ENCODE measurements at regions not wholly inside any gene's neighbourhood (a gene's known extent, or its start where the extent isn't known, plus 50 kb on each side); places are given as distances from the start of the nearest gene placed in this dataset.
A peak's percentile ranks its signal among the peaks of the same experiment; 100 is the strongest.

DNA sequence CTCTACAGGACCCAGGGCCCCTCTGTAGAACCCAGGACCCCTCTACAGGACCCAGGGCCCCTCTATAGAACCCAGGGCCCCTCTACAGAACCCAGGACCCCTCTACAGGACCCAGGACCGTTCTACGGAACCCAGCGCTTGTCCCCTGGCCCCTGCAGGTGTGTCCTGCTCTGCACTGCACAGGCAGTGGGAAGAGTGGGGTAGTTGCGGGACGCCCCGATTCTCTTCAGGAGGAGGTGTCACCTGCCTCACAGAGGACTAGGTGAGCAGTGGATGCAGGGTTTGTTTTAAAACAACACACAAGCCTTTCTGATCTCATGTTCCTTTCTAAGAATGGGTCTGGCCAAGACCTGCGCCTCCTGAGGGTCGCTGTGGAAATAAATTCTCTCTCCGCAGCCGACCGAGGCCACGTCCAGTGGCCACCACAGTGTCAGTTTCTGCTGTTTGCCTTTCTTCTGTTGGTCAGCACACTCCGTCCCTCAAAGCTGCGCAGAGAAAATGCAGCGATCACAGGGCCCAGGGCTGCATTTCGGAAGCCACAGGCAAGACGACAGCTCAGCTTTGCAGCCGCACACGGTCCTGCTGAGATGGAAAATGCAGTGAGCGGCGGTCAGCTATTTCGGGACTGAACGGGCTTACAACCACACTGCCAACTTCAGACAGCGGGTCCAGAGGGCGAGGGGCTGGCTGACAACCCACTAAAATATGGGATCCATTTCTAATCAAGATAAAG is 135.2 kb downstream of the DLL1 start:
- peaks cover 6% of the 10 kb centered on the region; the same call in 1 of the 2 replicates for H3K27me3 ChIP-seq (ENCODE audit: insufficient read depth, low read length)
- H3K36me3 ChIP-seq (ENCODE audit: insufficient read depth, low read length), result no peaks in the 10 kb centered on the region
- H3K4me3 ChIP-seq (ENCODE audit: low read length), result no peak overlapping the region
- H3K27ac ChIP-seq (ENCODE audit: low read depth, low read length), result no peak overlapping the region
- no peak overlapping the region for H3K9ac ChIP-seq (ENCODE audit: low read depth, low read length)
- WGBS, result 97% methylated on average over 25 of the region's 25 CpGs
- no peaks in the 10 kb centered on the region for H3K9me3 ChIP-seq (ENCODE audit: insufficient read depth, low read depth, low read length)
- peaks cover 28% of the 10 kb centered on the region for H3K4me1 ChIP-seq (ENCODE audit: insufficient read depth, low read length)

DNA sequence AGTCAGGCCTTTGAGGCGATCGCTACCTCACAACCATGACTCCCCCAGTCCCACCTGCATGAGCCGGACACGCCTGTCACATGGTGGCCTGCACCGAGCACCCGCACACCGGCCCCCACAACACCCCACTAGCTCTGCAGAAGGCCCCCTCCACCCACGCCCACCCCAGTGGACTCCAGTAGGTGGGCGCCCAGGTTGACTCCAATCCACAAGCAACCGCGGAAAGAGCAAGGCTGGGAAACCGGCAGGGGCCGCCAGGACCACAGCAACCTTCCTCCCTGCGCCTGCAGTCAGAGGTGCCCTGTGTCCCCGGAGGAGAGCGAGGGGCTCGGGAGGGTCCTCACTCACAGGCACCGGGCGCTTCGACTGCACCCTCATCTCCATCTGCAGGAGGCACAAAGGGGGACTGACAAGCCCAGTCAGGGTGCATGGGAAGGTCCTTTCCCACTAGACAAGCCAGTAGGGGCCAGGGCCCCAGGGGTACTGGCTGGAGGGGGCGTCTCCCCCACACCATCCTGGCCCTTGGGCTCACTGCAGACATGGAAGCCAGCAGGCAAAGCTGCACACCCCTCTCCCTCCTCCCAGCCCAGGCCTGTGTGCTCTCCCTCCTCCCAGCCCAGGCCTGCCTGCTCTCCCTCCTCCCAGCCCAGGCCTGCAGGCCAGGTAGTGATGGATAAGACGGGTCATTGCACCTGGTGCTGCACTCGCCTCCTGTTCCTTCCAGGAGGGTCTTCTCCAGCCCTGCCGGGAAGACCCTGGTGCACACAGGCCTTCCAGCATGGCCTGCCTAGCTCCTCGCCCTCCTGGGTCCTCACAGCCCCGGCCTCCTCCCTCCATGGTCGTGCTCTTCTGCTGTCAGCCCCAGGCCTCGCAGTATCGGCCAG is 137.2 kb downstream of the DLL1 start:
- no peaks in the 10 kb centered on the region for H3K36me3 ChIP-seq (ENCODE audit: insufficient read depth, low read length)
- H3K4me1 ChIP-seq (ENCODE audit: insufficient read depth, low read length), result peaks cover 28% of the 10 kb centered on the region
- 77% methylated on average over 29 of the region's 29 CpGs for WGBS
- peak overlapping the region; percentile 52; the same call in 1 of the 2 replicates for H3K9ac ChIP-seq (ENCODE audit: low read depth, low read length)
- no peak overlapping the region for H3K4me3 ChIP-seq (ENCODE audit: low read length)
- H3K9me3 ChIP-seq (ENCODE audit: insufficient read depth, low read depth, low read length), result no peaks in the 10 kb centered on the region
- peaks cover 6% of the 10 kb centered on the region; the same call in 1 of the 2 replicates for H3K27me3 ChIP-seq (ENCODE audit: insufficient read depth, low read length)
- H3K27ac ChIP-seq (ENCODE audit: low read depth, low read length), result peak overlapping the region; percentile 84; the same call in 1 of the 2 replicates

DNA sequence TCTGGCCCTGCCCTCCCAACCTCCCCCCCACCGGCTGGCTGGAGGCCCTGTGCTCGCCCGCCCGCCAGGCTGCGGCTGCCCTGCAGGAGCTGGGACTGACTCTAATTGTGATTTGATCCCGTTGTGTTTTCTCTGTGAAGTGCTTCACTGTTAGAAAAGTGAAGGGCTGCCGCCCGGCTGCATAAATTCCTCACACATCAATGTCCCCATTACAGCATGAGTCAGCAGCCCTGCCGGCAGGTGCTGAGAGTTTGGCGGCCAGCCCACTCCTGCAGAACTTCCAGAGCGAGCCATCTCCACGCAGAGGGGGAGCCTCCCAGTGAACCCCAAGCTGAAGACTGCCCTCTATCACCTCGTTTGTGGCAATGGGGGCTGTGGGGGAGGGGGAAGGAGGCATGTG is 137.9 kb downstream of the DLL1 start:
- WGBS, result 19% methylated on average over 12 of the region's 13 CpGs
- no peaks in the 10 kb centered on the region for H3K36me3 ChIP-seq (ENCODE audit: insufficient read depth, low read length)
- peak overlapping the region; percentile 84 for H3K27ac ChIP-seq (ENCODE audit: low read depth, low read length)
- no peak overlapping the region for H3K4me3 ChIP-seq (ENCODE audit: low read length)
- H3K27me3 ChIP-seq (ENCODE audit: insufficient read depth, low read length), result peaks cover 6% of the 10 kb centered on the region; the same call in 1 of the 2 replicates
- peak overlapping the region; percentile 57; the same call in 1 of the 2 replicates for H3K9ac ChIP-seq (ENCODE audit: low read depth, low read length)
- peaks cover 28% of the 10 kb centered on the region for H3K4me1 ChIP-seq (ENCODE audit: insufficient read depth, low read length)
- no peaks in the 10 kb centered on the region for H3K9me3 ChIP-seq (ENCODE audit: insufficient read depth, low read depth, low read length)

DNA sequence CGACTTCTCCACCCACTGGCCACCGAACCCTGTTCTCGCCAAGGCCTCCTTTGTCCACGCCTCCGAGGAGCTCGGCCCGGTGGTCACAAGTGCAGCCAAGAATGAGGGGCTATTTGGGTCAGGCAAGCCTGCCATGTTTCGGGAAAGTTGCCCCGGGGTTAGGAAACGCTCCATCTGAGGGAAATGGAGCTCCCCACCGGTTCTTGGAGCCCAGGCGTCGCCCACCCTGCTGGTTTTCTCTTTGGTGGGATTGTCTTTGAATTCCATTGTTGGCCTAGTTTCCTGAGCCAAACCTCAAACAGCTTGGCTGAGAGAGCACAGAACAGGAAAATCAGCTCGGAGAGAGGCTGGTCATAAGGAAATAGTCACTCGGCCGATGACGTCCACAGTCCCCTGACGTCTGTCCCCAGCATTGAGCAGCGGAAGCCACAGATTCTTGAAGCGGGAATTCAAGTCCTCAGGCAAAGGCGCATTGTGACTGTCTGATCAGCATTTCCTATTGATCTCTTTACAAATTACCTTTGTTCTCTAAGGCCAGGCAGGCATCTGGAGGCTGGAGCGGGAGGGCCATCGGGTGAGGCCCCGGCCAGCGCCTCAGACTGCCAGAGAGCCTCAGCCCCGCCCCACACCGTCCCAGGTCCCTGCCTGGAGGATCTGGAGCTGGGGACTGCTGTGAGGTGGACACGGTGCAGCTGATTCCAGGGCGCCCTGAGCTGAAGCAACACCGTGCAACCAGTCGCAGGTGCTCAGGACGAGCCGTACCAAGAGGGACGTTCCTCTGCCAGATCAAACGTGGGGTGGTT is 138.6 kb downstream of the DLL1 start:
- WGBS, result 55% methylated on average over 35 of the region's 35 CpGs
- Histone ChIP-seq H3K36me3 (ENCODE audit: insufficient read depth, low read length) (no peaks in the 10 kb centered on the region), H3K27me3 (ENCODE audit: insufficient read depth, low read length) (peaks cover 6% of the 10 kb centered on the region; the same call in 1 of the 2 replicates), H3K9ac (ENCODE audit: low read depth, low read length) (peak overlapping the region; percentile 57; the same call in 1 of the 2 replicates), H3K27ac (ENCODE audit: low read depth, low read length) (peak overlapping the region; percentile 84), H3K4me1 (ENCODE audit: insufficient read depth, low read length) (peaks cover 28% of the 10 kb centered on the region), H3K4me3 (ENCODE audit: low read length) (no peak overlapping the region), H3K9me3 (ENCODE audit: insufficient read depth, low read depth, low read length) (no peaks in the 10 kb centered on the region)

DNA sequence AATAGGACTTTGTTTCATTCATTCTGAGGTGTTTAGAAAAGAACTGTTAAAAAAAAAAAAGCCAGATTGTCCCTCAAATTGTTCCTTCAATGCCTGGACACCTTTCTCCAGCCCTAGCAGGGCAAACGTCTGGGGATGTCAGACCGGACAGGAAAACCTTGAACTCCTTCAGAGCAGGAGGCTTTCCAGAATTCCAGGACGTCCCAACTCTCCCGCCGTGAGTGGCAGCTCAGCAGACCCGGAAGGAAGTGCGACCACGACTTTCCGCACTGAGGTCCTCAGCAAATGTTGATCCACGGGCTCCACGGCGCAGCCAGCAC is 139.1 kb downstream of the DLL1 start:
- Histone ChIP-seq H3K27ac (ENCODE audit: low read depth, low read length) (peak overlapping the region; percentile 84; the same call in 1 of the 2 replicates), H3K36me3 (ENCODE audit: insufficient read depth, low read length) (no peaks in the 10 kb centered on the region), H3K9ac (ENCODE audit: low read depth, low read length) (0 out of 2 replicates have a peak overlapping the region, but pooled peaks have one; percentile 57), H3K27me3 (ENCODE audit: insufficient read depth, low read length) (peaks cover 6% of the 10 kb centered on the region; the same call in 1 of the 2 replicates), H3K9me3 (ENCODE audit: insufficient read depth, low read depth, low read length) (no peaks in the 10 kb centered on the region), H3K4me3 (ENCODE audit: low read length) (no peak overlapping the region), H3K4me1 (ENCODE audit: insufficient read depth, low read length) (peaks cover 28% of the 10 kb centered on the region)
- 80% methylated on average over 12 of the region's 12 CpGs for WGBS

DNA sequence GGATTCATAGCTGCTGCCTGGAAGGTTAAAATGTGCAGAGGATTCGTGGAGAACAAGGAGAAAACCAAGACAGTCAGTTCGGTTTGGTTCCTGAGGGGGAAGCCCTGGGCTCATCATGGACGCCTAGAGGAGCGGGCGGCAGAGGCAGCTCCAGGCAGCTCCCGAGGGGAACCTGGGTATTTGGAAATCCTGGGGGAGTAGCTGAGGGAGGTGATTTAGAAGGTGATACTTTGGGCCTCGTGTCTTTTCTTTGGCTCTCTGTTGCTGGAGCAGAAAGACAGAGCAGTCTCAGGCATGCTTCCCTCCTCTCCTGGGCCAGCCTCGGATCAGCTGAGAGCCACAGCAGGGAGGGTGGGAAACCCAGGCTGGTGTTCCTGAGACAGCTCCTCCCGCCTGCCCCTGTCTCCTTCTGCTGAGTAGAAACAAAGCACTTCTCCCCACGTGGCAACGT is 139.5 kb downstream of the DLL1 start:
- H3K36me3 ChIP-seq (ENCODE audit: insufficient read depth, low read length), result no peaks in the 10 kb centered on the region
- no peaks in the 10 kb centered on the region for H3K9me3 ChIP-seq (ENCODE audit: insufficient read depth, low read depth, low read length)
- H3K27ac ChIP-seq (ENCODE audit: low read depth, low read length), result no peak overlapping the region
- H3K4me1 ChIP-seq (ENCODE audit: insufficient read depth, low read length), result peaks cover 28% of the 10 kb centered on the region
- WGBS, result 67% methylated on average over 9 of the region's 11 CpGs
- H3K4me3 ChIP-seq (ENCODE audit: low read length), result no peak overlapping the region
- H3K9ac ChIP-seq (ENCODE audit: low read depth, low read length), result no peak overlapping the region
- peaks cover 6% of the 10 kb centered on the region; the same call in 1 of the 2 replicates for H3K27me3 ChIP-seq (ENCODE audit: insufficient read depth, low read length)

DNA sequence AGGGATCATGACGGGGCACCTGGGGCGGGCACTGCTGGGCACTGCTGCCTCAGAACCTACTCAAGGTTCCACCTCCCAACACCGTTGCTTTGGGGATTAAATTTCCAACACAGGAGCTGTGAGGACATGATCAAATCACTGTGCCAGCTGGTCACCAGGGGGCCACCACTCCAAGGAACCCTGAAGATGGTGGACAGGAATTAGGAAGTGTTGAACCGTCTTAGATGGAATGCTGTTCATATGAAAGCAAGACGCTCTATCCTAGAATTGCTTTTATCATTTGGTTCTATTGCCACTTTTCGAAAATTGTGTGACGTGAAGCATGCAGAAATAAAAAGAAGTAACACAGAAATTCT is 140.3 kb downstream of the DLL1 start:
- WGBS, result 78% methylated on average over 7 of the region's 7 CpGs
- H3K27me3 ChIP-seq (ENCODE audit: insufficient read depth, low read length), result peaks cover 6% of the 10 kb centered on the region; the same call in 1 of the 2 replicates
- peaks cover 28% of the 10 kb centered on the region for H3K4me1 ChIP-seq (ENCODE audit: insufficient read depth, low read length)

DNA sequence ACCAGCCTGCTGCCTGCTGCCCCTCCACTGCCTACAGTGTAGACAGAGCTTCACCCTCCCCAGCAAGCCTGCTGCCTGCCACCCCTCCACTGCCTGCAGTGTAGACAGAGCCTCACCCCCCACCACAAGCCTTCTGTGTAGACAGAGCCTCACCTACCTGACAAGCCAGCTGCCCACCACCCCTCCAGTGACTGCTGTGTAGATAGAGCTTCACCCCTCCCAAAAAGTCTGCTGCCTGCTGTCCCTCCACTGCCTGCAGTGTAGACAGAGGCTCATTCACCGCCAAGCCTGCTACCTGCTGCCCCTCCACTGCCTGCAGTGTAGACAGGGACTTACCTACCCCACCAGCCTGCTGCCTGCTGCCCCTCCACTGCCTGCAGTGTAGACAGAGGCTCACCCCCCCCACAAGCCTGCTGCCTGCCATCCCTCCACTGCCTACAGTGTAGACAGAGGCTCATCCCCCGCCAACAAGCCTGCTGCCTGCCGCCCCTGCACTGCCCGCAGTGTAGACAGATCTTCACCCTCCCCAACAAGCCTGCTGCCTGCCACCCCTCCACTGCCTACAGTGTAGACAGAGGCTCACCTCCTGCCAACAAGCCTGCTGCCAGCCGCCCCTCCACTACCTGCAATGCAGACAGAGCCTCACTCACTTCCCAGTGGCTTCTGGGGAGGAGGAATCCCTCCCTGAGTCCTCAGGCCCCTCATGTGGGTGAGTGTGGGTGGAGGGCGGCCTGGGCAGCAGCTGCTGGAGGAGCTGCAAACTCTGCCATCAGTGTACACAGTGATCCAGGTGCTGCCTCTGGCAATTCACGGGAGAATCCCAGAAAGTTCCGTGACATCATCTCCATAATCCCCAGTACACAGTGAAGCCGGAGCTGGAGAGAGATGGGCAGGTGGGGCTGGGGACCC is 140.9 kb downstream of the DLL1 start:
- no peaks in the 10 kb centered on the region for H3K36me3 ChIP-seq (ENCODE audit: insufficient read depth, low read length)
- WGBS, result 94% methylated on average over 8 of the region's 9 CpGs
- peaks cover 28% of the 10 kb centered on the region for H3K4me1 ChIP-seq (ENCODE audit: insufficient read depth, low read length)
- H3K9ac ChIP-seq (ENCODE audit: low read depth, low read length), result no peak overlapping the region
- H3K27me3 ChIP-seq (ENCODE audit: insufficient read depth, low read length), result peaks cover 6% of the 10 kb centered on the region; the same call in 1 of the 2 replicates
- no peak overlapping the region for H3K4me3 ChIP-seq (ENCODE audit: low read length)
- no peaks in the 10 kb centered on the region for H3K9me3 ChIP-seq (ENCODE audit: insufficient read depth, low read depth, low read length)
- no peak overlapping the region for H3K27ac ChIP-seq (ENCODE audit: low read depth, low read length)

More for the DNA sequence above, 140.3 kb downstream of the DLL1 start:
- Histone ChIP-seq H3K36me3 (ENCODE audit: insufficient read depth, low read length) (no peaks in the 10 kb centered on the region), H3K9ac (ENCODE audit: low read depth, low read length) (no peak overlapping the region), H3K27ac (ENCODE audit: low read depth, low read length) (no peak overlapping the region), H3K4me3 (ENCODE audit: low read length) (no peak overlapping the region), H3K9me3 (ENCODE audit: insufficient read depth, low read depth, low read length) (no peaks in the 10 kb centered on the region)

DNA sequence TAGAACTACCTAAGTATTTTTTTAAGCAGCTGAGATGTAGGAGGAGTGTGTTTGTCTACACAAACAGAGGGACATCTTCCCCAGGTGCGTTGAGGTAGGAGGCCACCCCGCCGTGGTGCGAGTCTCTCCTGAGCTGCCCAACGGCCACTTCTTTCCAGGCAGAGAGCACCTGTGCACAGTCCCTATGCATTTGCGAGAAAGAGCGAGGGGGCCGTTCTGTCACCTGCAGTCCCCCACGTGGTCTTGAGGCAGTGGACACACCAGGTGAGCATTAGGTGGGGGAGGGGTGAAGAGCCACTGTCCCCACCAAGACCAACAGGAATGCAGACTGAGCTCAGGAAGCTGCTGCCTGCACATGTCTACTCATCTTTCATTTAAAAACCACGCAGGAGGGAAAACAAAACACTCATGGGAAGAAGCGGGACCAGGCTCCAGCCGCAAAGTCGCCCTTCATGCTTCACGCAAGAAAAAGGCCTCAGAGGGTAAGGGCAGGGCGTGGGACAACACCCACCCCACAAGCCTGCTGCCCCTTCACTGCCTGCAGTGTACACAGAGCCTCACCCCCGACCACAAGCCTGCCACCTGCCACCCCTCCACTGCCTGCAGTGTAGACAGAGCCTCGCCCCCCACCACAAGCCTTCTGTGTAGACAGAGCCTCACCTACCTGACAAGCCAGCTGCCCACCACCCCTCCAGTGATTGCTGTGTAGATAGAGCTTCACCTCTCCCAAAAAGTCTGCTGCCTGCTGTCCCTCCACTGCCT is 142.0 kb downstream of the DLL1 start:
- WGBS, result 75% methylated on average over 15 of the region's 17 CpGs
- H3K36me3 ChIP-seq (ENCODE audit: insufficient read depth, low read length), result no peaks in the 10 kb centered on the region
- peaks cover 28% of the 10 kb centered on the region for H3K4me1 ChIP-seq (ENCODE audit: insufficient read depth, low read length)
- H3K4me3 ChIP-seq (ENCODE audit: low read length), result no peak overlapping the region
- H3K27me3 ChIP-seq (ENCODE audit: insufficient read depth, low read length), result peaks cover 6% of the 10 kb centered on the region; the same call in 1 of the 2 replicates
- H3K9ac ChIP-seq (ENCODE audit: low read depth, low read length), result no peak overlapping the region
- no peak overlapping the region for H3K27ac ChIP-seq (ENCODE audit: low read depth, low read length)
- H3K9me3 ChIP-seq (ENCODE audit: insufficient read depth, low read depth, low read length), result no peaks in the 10 kb centered on the region

Measured in HUES64 (cell line).